Epithelial cell of esophagus (primary cell): ENCODE measurements at regions not wholly inside any gene's neighbourhood (a gene's known extent, or its start where the extent isn't known, plus 50 kb on each side); places are given as distances from the start of the nearest gene placed in this dataset.

Source experiments
- DNase-seq: peaks from one replicate; pipeline ENCODE4 v3.0.0; 2010; ENCODE audit warnings: low read depth
- H3K4me3 ChIP-seq: 2 replicates; pipeline ENCODE4 v1.5.1; 2011; ENCODE audit warnings: mild to moderate bottlenecking, low read length, control low read depth
- TF ChIP-seq, protein P1 (sequence below): IDR thresholded peaks from 2 replicates; pipeline ENCODE4 v1.5.1; 2011; ENCODE audit warnings: low read depth, mild to moderate bottlenecking, low read length, control low read depth, inconsistent platforms; ENCODE audit not compliant: insufficient read depth; ENCODE audit errors: missing control alignments

DNA sequence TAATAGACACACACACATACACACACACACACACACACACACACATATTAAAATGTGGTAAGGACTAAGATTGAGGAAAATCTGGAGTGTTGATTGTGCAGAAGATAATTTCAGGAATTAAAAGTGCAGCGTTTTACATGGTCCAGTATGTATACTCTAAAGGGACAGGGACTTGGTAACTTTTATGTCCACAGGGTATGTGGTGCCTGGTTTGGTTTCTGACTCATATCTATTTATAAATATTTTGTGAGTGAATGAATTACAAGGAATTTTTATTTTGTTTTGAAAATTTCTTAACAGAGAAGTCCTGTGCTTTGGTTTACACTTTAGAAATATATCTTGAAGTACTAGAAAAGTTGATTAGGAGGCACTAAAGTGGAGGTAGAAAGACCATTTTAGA lies 287.7 kb upstream of the NXPH2 start:
- no peak overlapping the region for H3K4me3 ChIP-seq
- TF ChIP-seq, protein P1, sequence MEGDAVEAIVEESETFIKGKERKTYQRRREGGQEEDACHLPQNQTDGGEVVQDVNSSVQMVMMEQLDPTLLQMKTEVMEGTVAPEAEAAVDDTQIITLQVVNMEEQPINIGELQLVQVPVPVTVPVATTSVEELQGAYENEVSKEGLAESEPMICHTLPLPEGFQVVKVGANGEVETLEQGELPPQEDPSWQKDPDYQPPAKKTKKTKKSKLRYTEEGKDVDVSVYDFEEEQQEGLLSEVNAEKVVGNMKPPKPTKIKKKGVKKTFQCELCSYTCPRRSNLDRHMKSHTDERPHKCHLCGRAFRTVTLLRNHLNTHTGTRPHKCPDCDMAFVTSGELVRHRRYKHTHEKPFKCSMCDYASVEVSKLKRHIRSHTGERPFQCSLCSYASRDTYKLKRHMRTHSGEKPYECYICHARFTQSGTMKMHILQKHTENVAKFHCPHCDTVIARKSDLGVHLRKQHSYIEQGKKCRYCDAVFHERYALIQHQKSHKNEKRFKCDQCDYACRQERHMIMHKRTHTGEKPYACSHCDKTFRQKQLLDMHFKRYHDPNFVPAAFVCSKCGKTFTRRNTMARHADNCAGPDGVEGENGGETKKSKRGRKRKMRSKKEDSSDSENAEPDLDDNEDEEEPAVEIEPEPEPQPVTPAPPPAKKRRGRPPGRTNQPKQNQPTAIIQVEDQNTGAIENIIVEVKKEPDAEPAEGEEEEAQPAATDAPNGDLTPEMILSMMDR: no peak
- DNase-seq: no peak

DNA sequence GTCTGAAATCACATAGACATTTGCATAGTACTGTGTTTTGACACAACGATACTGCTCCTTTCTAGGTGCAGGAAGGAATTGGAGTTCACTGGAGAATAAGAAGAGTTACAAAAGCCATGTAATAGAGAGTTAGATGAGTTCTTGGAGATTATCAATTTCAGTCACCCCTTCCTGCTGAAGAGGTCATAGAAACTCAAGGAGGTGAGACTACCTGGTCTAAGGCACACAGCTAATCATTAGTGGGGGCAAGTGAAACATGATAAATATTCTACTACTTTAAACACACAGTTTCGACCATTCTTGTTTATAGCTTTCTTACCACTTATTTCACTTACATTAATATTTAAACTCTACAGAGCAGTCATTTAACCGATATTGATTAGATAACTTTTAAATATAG lies 286.9 kb upstream of the NXPH2 start:
- no peak for DNase-seq
- TF ChIP-seq, protein P1: no peak
- no peak overlapping the region for H3K4me3 ChIP-seq

- TF ChIP-seq, protein P1: no peak
- H3K4me3 ChIP-seq: no peak overlapping the region
- DNase-seq: no peak
Observed at GRCh38 chr2:139064159-139064558, 284.0 kb upstream of the NXPH2 start.

- no peak overlapping the region for H3K4me3 ChIP-seq
- DNase-seq: no peak
- TF ChIP-seq, protein P1: no peak
Observed at GRCh38 chr2:139059617-139060016, 279.4 kb upstream of the NXPH2 start.

- no peak overlapping the region for H3K4me3 ChIP-seq
- peak; percentile 4 for DNase-seq
- TF ChIP-seq, protein P1: no peak
Observed at GRCh38 chr2:139055202-139055601, 275.0 kb upstream of the NXPH2 start.

DNA sequence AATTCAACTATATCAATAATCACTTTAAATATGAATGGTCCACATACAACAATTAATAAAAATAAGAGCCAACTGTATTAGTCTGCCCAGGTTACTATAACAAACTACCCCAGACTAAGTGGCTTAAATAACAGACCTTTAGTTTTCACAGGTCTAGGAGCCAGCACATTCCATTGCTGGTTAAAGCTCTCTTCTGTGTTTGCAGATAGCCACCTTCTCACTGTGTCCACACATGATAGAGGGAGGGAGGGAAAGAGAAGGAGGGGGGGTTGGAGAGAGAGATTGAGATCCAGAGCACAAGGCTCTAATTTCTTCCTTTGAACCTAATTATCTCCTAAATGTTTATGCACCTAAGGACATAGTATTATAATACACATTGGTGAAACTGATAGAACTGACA lies 267.8 kb upstream of the NXPH2 start:
- TF ChIP-seq, protein P1: no peak
- H3K4me3 ChIP-seq: no peak overlapping the region
- DNase-seq: no peak

- DNase-seq: no peak
- TF ChIP-seq, protein P1: no peak
- H3K4me3 ChIP-seq: no peak overlapping the region
Observed at GRCh38 chr2:139045524-139045923, 265.3 kb upstream of the NXPH2 start.
